ENCODE measurements at regions not wholly inside any gene's neighbourhood (a gene's known extent, or its start where the extent isn't known, plus 50 kb on each side); places are given as distances from the start of the nearest gene placed in this dataset.

GRCh38 chr9:11558043-11558442 lies 945.2 kb upstream of the PTPRD start:
- Histone ChIP-seq H3K4me3 (ENCODE audit: low read depth, low read length) (no peak overlapping the region), H3K36me3 (ENCODE audit: control insufficient read depth, insufficient read depth, low read length) (no peaks in the 10 kb centered on the region), H3K27me3 (ENCODE audit: control insufficient read depth, insufficient read depth, low read length) (no peaks in the 10 kb centered on the region)
- POLR2A ChIA-PET = no interaction called here
- CTCF ChIA-PET = no interaction called here
- no peak for DNase-seq (ENCODE audit: low read depth)
- no peak for TF ChIP-seq CTCF (IDR thresholded peaks at IDR 0.05; ENCODE audit: insufficient read depth, low read depth, low read length)

GRCh38 chr9:11559001-11559776 lies 946.4 kb upstream of the PTPRD start:
- Histone ChIP-seq H3K4me3 (ENCODE audit: low read depth, low read length) (no peak overlapping the region), H3K27me3 (ENCODE audit: control insufficient read depth, insufficient read depth, low read length) (no peaks in the 10 kb centered on the region), H3K36me3 (ENCODE audit: control insufficient read depth, insufficient read depth, low read length) (no peaks in the 10 kb centered on the region)
- no peak for TF ChIP-seq CTCF (IDR thresholded peaks at IDR 0.05; ENCODE audit: insufficient read depth, low read depth, low read length)
- no peak for DNase-seq (ENCODE audit: low read depth)
- ChIA-PET CTCF (no interaction called here), POLR2A (no interaction called here)

- CTCF ChIA-PET = no interaction called here
- POLR2A ChIA-PET = no interaction called here
These were observed 964.7 kb upstream of the PTPRD start for GRCh38 chr9:11577522-11577921.

GRCh38 chr9:11595756-11596155 lies 983.0 kb upstream of the PTPRD start:
- H3K27me3 ChIP-seq (ENCODE audit: control insufficient read depth, insufficient read depth, low read length) = no peaks in the 10 kb centered on the region
- H3K4me3 ChIP-seq (ENCODE audit: low read depth, low read length) = no peak overlapping the region
- CTCF ChIA-PET = no interaction called here
- POLR2A ChIA-PET = no interaction called here
- H3K36me3 ChIP-seq (ENCODE audit: control insufficient read depth, insufficient read depth, low read length) = no peaks in the 10 kb centered on the region
- DNase-seq (ENCODE audit: low read depth) = no peak
- no peak for TF ChIP-seq CTCF (IDR thresholded peaks at IDR 0.05; ENCODE audit: insufficient read depth, low read depth, low read length)

More at GRCh38 chr9:11577522-11577921, 964.7 kb upstream of the PTPRD start:
- no peak overlapping the region for H3K4me3 ChIP-seq (ENCODE audit: low read depth, low read length)
- no peaks in the 10 kb centered on the region for H3K36me3 ChIP-seq (ENCODE audit: control insufficient read depth, insufficient read depth, low read length)
- H3K27me3 ChIP-seq (ENCODE audit: control insufficient read depth, insufficient read depth, low read length) = no peaks in the 10 kb centered on the region
- no peak for TF ChIP-seq CTCF (IDR thresholded peaks at IDR 0.05; ENCODE audit: insufficient read depth, low read depth, low read length)
- DNase-seq (ENCODE audit: low read depth) = no peak

- Histone ChIP-seq H3K4me3 (ENCODE audit: low read depth, low read length) (no peak overlapping the region), H3K27me3 (ENCODE audit: control insufficient read depth, insufficient read depth, low read length) (no peaks in the 10 kb centered on the region), H3K36me3 (ENCODE audit: control insufficient read depth, insufficient read depth, low read length) (no peaks in the 10 kb centered on the region)
- ChIA-PET CTCF (no interaction called here), POLR2A (no interaction called here)
- no peak for TF ChIP-seq CTCF (IDR thresholded peaks at IDR 0.05; ENCODE audit: insufficient read depth, low read depth, low read length)
- no peak for DNase-seq (ENCODE audit: low read depth)
These were observed 1005.5 kb upstream of the PTPRD start for GRCh38 chr9:11618241-11618805.
